Omental fat pad (tissue), 3 donors: ENCODE measurements at regions not wholly inside any gene's neighbourhood (a gene's known extent, or its start where the extent isn't known, plus 50 kb on each side); places are given as distances from the start of the nearest gene placed in this dataset.

Source experiments
- ATAC-seq: fragments of 150-250 bp; one replicate; pipeline ENCODE4 v1.9.1; 2016; ENCODE audit warnings: mild to moderate bottlenecking, moderate library complexity; ENCODE audit not compliant: low FRiP score
- DNase-seq: peaks from one replicate; pipeline ENCODE4 v3.0.0-alpha.2; 2019; ENCODE audit warnings: low spot score
- CTCF ChIP-seq, 3 donors: fragments of 450-650 bp; IDR thresholded peaks; one replicate each; pipeline ENCODE4 v1.5.1; 2016 to 2017; ENCODE audit warnings: antibody characterized with exemption in 3 of 3, mild to moderate bottlenecking in 3 of 3, moderate library complexity in 2 of 3

- no peak for ATAC-seq
Observed at GRCh38 chr1:82991569-82991968, 1007.4 kb downstream of the TTLL7 start.

GRCh38 chr1:82979593-82980236, 1019.2 kb downstream of the TTLL7 start:
- DNase-seq: no peak

More at GRCh38 chr1:82991569-82991968, 1007.4 kb downstream of the TTLL7 start:
- DNase-seq: no peak
- TF ChIP-seq CTCF (IDR thresholded peaks at IDR 0.05): no peak

GRCh38 chr1:82978461-82979324, 1020.2 kb downstream of the TTLL7 start:
- no peak for DNase-seq
- no peak for TF ChIP-seq CTCF (IDR thresholded peaks at IDR 0.05)
- no peak for ATAC-seq

More at GRCh38 chr1:82979593-82980236, 1019.2 kb downstream of the TTLL7 start:
- TF ChIP-seq CTCF (IDR thresholded peaks at IDR 0.05): no peak
- no peak for ATAC-seq

GRCh38 chr1:82972841-82973553, 1025.9 kb downstream of the TTLL7 start:
- no peak for TF ChIP-seq CTCF (IDR thresholded peaks at IDR 0.05)
- ATAC-seq (no peak), DNase-seq (no peak)

GRCh38 chr1:82969340-82969739, 1029.6 kb downstream of the TTLL7 start:
- ATAC-seq: no peak
- DNase-seq: no peak
- TF ChIP-seq CTCF (IDR thresholded peaks at IDR 0.05): no peak

GRCh38 chr1:82962658-82963057, 1036.3 kb downstream of the TTLL7 start:
- no peak for TF ChIP-seq CTCF (IDR thresholded peaks at IDR 0.05)
- no peak for ATAC-seq
- no peak for DNase-seq
